22Rv1 (cell line): ENCODE measurements at regions not wholly inside any gene's neighbourhood (a gene's known extent, or its start where the extent isn't known, plus 50 kb on each side); places are given as distances from the start of the nearest gene placed in this dataset.

Experiments used
- CTCF ChIP-seq: fragments of 450-650 bp; IDR thresholded peaks from 2 replicates; pipeline ENCODE4 v1.5.1; 2017; ENCODE audit warnings: mild to moderate bottlenecking
- ZFX ChIP-seq: fragments of 450-650 bp; IDR thresholded peaks from 2 replicates; pipeline ENCODE4 v1.6.1; 2017; ENCODE audit warnings: antibody characterized with exemption, borderline replicate concordance

GRCh38 chr1:10905841-10906655, 106.4 kb upstream of the TARDBP start:
- TF ChIP-seq CTCF (no peak), ZFX (no peak)
